HG02678 (cell line): ENCODE measurements at regions not wholly inside any gene's neighbourhood (a gene's known extent, or its start where the extent isn't known, plus 50 kb on each side); places are given as distances from the start of the nearest gene placed in this dataset.

ENCODE experiments used
- ATAC-seq: cut with Tn5 transposase; IDR thresholded peaks from one replicate; pipeline ENCODE4 v1.9.1; 2021; ENCODE audit warnings: mild to moderate bottlenecking, moderate library complexity; ENCODE audit not compliant: unreplicated experiment

DNA sequence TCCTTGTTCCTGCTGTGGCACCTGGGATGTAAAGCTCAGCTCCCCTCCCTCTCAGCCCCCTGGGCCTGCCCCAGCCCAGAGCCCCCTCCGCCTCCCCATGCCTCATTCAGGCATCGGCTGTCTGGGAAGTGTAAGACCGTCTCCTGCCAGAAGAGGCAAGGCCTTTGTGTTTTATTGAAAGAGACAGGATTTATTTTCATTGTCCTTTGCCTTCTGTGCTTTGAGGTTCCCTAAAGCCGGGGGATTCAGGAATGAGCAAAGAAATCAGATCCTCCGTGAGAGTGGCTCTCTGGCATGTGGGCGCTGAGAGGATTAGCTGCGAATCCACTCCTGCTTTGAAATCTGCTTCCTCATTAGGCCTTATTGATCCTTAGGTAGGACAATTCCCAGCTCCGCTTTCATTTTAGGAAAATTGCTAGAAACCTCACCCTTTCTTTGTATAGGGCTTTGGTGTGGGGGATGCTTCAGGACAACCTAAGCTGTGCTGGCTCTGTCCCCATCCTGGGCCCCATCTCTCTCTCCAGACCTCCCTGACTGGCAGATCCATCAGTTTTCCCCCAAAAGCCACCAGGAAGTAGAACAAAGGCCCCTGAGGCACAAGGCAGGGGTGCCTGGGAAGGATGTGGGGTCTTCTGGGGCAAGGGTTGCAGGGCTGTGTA, 211.5 kb upstream of the TNRC6C start:
- no peak for ATAC-seq

DNA sequence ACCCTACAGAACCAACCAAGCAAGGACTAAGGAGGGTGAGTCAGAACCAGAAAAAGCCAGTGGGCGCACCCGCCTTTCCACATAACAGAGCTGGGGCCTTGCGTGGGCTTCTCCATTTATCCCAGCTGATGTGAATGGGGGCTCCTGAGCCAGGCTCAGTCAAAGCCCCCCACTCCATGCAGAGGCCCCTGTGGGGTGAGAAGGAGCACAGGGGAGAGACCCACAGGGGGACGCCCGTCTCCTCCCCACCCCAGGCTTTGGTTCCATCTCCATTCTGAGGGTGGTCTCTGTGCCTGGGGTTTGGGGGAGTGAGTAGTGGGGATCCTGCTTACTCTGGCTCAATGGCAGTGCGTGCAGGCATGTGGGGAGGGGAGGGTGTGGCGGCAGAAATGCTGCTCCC, 210.1 kb upstream of the TNRC6C start:
- no peak for ATAC-seq

DNA sequence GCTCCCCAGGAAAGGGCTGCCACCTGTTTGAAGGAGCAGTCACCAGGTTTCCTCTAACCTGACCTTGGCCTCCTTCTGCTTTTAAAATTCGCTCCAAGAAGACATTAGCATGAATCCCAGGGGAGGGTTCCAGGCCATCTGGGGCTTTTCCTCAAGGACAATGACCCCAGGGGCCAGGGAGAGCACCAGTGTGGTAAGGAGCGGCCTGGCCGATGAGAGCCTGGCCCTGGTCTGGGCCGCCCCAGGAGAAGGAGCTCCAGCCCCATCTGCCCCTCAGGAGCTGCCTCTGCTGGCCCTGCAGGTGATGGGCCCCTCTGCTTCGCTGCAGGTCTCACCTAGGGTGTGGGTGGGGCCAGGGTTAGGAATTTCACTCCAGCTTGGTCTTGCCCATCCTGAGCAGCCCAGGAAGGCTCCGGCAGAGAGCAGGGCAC, 209.2 kb upstream of the TNRC6C start:
- no peak for ATAC-seq

- ATAC-seq = no peak
These were observed 208.5 kb upstream of the TNRC6C start for GRCh38 chr17:77749989-77750388.

DNA sequence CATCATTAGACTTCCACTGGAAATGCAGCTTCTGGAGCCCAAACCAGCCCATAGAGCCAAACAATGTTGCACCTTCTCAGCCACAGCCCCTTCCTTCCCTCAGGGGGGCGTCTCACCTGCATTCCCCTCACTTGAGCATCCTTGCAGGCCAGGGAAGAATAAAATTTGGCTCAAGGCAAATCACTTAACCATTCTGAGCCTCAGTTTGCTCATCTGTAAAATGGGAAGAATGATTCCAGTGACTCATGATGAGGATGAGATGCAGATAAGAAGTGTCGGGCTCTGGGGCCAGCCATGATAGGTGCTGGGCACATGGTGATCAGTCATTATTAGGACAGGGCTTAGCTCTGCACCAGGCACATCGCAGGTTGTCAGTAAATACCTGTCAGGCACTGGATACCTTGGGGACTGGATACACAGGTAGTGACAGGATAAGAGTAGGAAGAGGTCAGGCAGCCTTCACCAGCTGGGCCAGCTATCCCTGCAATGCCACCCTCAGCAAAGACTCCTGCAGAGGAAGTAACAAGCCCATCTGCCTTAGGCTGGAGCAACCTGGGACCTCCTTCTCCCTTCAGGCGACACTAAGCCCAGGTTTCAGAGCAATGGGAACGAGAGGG, 208.0 kb upstream of the TNRC6C start:
- no peak for ATAC-seq

DNA sequence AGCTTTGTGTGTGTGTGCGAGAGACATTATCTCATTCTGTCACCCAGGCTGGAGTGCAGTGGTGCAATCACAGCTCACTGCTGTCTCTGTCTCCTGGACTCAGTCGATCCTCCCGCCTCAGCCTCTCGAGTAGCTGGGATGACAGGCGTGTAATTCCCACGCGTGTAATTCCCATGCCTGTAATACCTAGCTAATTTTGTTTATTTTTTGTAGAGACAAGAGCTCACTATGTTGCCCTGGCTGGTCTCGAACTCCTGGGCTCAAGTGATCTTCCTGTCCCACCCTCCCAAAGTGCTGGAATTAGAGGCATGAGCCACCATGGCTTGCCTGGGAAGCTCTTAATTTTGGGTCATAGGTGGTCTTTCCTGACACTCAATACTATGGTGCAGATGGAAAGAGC, 205.3 kb upstream of the TNRC6C start:
- ATAC-seq = no peak

GRCh38 chr17:77753691-77754245, 204.7 kb upstream of the TNRC6C start:
- no peak for ATAC-seq

DNA sequence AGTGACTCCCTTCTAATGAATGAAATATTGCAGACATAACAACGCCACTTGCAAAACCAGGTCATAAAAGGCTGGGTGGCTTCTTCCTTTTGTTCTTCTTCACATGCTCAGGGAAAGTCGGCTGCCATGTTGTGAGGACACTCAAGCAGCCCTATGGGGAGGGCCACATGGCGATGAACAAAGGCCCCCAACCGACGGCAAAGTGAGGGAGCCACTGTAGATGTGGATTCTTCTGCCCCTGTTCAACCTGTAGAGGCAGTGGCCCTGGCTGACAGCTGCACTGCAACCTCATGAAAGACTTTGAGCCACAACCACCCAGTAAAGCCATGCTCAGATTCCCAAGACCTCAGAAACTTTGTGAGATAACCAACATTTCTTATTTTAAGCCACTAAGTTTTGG, 203.5 kb upstream of the TNRC6C start:
- ATAC-seq = no peak

DNA sequence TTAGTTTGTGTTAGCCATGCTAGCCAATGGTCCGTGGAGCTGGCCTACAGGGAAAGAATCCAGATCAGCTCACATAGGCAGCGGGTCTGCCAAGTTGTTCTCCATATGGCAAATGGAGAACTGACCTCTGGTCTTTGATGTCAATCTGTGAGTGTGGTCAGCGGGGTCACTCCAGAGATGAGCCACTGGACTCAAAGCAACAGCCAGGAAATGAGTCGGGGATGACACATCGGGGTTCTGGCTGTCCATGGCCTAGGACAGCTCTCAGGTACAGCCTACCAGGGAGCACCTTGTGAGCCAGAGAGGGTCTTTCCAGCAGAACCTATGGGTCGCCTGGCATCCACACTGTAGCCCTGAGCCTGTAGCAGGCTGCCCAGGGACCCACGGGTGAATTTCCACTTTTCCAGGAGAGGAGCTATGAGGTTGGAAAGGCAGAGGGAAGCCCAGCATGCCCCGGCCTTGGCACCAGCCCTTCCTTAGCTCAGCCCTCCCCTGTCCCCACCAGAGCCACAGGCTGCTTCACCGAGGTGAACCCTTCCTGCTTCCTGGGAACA, 203.0 kb upstream of the TNRC6C start:
- no peak for ATAC-seq

DNA sequence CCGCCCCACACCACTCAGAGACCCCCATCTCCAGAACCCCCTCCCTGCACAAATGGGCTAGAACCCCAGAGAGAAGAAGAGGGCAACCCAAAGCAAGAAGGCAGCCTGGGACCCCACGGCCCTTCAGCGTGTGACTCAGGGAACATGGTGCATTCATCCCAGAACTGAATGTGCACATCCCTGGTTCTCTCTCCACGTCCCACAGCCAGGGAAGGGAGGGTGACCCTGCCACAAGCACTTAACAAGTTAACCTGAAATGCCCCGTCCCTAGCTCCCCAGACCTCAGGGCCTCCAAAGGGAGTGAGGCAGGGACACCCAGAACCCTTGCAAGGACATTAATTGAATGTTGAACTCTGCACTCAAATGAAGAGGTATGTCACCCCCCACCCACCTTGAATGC, 202.5 kb upstream of the TNRC6C start:
- no peak for ATAC-seq

DNA sequence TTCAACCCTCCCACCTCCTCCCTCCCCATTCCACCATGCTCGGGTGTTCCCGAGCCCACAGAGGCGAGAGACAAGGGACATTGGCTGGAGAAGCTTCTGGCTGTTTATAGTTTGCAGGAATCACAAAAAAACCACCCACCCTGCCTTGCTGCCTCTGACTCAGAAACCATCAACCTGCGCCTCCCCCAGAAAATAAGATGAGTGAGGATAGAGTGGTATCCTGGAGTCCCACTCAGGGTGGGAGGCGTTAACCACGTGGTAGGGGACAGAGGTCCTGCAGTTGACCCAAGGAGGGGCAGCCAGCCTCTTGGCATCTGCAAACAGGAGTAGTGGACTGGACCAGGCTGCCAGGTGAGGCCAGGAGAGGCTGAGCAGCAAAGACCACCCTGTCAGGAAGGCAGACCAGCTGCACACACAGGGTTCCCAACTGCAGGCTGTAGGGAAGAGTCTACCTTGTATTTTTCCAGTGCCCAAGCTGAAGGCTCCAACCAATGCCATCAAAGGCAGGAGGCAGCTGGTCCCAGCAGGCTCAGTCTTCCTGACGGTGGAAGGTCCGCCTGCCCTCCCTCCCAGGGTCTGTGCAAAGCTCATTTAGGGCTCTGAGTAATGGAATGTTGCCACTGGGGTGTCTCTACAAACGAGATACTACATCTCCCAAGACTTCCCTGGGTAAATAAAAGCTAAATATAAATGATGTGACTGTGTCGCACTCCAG, 201.5 kb upstream of the TNRC6C start:
- no peak for ATAC-seq

- ATAC-seq = no peak
These were observed 201.0 kb upstream of the TNRC6C start for GRCh38 chr17:77757561-77757898.

DNA sequence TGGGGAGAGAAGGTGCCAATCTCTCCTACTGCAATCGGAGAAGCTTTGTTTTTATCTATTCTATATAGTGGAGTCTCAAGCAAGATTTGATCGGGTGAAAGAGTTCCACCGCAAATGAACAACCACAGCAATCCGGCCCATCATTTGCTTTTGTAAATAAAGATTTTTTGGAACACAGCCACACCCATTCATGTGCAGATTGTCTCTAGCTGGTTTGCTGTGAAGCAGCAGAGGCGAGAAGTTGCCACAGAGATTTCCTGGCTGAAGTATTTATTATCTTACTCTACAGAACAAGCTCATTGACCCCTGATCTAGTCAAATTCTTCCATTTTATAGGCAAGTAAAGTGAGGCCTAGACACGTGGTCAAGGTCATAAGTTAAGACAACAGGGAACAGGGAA, 195.5 kb upstream of the TNRC6C start:
- no peak for ATAC-seq

DNA sequence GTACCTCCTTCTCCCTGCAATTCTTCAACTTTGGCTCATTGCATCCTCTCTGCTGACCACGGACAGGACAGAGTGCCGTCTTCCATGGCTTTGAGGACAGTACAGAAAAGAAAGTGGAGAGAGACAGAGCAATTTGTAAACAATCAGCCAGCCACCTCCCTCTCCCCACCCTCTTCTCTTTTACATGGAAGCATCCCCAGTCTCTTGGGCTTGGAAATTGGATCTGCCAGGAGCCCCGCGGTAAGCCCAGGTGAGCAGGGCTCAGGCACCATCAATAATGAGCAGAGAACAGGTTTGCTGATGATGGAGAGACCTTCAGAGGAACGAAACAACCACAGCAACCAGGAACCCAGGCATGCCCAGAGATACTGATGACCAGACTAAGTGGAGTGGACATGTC, 194.9 kb upstream of the TNRC6C start:
- no peak for ATAC-seq

DNA sequence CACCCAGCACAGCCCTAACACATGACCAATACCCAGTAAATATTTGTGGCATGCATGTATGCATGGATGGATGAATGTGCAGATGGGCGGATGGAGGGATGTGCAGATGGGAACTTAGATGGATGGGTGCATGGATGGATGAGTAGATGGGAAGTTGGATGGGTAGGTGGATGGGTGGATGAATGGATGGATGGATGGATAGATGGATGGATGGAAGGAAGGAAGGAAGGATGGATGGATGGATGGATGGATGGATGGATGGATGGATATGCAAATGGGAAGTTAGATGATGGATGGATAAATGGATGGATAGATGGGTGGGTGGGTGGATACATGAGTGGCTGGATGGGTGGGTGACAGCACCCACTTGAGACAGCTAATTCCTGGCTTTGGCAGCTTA, 193.2 kb upstream of the TNRC6C start:
- no peak for ATAC-seq

GRCh38 chr17:77767148-77767547, 191.4 kb upstream of the TNRC6C start:
- ATAC-seq = no peak

DNA sequence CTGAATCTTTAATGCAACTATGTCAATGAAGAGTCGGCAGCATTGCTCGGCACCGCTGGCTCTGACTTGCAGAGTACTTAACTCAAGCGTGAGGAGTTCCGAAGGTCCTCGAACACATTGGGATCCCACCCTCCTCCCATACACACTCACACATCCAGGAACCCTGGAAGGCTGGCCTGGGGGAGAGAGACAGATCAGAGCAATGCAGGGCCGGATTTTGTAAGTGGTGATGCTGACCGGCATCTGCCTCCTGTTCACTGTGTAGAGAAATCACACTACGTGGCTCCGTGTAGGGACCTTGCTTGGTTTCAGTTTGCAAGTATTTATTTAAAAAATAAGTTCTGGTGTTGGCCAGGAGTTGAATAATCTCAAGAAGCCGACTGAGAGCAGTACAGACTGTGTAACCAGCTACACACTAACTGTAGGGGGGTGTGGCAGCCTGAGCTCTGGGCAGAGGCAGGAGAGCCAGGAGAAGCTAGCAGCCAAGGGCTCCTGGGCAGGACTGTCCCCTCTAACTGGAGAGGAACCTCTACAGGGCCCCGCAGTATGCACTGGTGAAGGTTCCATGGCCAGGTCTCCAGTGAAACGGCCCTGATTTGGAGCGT, 190.2 kb upstream of the TNRC6C start:
- ATAC-seq = no peak

- no peak for ATAC-seq
These were observed 189.3 kb upstream of the TNRC6C start for GRCh38 chr17:77769215-77769614.

DNA sequence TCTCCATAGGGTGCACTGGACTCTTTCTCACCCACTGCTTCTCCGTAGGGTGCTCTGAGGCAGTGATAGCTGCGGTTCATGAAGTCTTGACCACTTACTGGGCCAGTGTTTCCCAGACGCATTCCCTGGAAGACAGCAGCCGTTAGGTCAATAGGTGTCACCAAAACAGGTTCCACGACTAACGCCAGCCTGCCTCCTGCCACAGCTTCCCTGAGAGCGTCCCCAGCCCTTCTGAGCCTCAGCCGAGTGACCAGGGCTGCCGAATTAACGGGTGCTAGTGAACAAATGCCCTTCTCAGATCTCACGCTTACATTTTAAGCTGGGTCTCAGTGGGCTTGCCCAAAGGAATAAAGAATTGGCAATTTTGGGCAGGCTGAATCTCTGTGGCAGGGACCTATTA, 188.7 kb upstream of the TNRC6C start:
- ATAC-seq = no peak

DNA sequence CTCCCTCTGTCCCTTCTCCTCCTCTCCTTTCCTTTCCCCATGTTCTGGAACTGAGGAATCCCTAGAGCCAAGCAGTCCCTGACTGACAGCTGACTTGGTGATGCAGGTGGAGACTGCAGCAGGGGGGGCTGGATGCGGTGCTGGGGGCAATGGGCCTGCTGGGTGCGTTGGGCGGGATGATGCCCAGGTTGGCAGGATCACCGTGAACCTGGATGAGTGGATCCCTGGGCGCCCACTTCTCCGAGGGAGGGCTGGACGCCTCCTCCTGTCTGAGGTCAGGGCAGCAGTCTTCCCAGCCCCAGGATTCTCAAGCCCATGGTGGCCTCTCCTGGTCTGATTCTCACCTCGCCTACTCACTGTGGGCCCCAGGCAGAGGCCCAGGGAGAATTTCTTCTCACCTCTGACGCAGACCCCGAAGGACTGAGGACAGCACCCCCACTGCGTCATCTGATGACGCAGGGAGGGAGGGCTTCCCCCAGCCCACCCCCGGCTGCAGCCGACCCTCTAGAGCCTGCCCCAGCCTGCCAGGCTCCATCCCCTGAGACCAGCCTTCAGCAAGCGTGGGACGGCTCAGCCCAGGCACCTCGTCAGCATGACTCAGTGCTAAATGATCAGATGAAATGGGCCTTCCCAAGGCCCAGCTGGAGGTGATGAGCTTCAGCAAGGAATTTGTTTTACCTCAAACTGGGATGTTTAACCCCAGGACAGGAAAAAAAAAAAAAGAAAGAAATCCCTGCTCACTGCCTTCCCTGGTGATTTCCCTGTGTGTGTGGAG, 188.0 kb upstream of the TNRC6C start:
- ATAC-seq = no peak

- no peak for ATAC-seq
These were observed 187.4 kb upstream of the TNRC6C start for GRCh38 chr17:77771145-77771544.
